ENCODE measurements at regions not wholly inside any gene's neighbourhood (a gene's known extent, or its start where the extent isn't known, plus 50 kb on each side); places are given as distances from the start of the nearest gene placed in this dataset.

- DNase-seq = no peak
These were observed 401.7 kb downstream of the TLL1 start for GRCh38 chr4:166274775-166275174.

DNA sequence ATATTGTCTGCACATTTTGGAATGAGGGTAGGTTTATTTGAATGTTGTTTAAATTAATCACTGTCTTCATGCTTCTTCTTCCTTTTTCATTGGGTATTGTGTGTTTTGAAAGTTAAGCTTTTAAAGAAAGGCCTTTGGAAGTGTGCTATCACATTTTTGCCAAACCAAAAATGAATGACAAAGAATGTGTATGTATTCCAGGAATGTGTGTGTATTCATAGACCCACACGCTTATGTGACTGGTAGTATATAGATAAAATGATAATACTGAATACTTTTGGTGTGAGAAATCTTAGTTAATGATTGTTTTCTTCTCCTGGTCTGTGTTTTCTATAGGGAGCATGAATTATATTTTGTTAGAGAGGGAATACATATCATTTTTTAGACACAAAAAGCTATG lies 404.4 kb downstream of the TLL1 start:
- DNase-seq = no peak

DNA sequence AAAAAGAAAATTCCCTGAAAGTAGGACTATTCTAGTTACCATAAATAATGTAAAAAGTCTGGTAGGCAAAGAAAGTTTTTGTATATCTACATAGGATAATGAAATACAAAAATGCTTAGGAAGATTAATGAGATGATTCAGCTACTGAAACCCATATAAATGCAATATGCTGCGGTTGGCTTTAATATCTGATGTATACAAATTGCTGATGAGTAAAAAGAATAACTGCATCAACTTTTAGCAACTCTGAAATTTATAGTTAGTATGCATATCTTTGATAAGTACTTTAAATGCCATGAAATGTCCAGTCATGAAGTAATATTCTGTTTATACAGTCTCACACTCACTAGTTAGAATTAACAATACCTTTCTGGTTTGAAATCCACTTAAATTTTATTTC lies 404.8 kb downstream of the TLL1 start:
- no peak for DNase-seq

DNA sequence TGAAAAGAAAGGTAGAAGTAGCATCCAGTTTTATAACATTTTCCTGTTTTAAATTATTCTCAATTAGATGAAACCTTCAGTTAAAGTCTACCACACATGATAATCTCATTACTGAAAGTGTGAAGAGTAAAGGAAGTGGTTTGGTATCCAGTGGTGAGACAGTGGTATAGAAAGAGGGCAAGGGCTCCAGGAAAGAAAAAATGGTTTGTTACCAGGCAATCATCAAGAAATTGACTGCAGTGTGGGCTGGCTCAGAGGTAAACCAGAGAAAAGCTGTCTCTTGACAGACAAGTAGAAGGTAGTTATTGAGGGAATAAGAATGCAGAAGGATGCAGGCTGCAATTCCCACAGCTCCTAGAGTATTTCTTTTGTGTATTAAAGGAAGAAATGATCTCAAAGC lies 406.2 kb downstream of the TLL1 start:
- DNase-seq = no peak

- no peak for DNase-seq
These were observed 407.6 kb downstream of the TLL1 start for GRCh38 chr4:166280642-166281041.

DNA sequence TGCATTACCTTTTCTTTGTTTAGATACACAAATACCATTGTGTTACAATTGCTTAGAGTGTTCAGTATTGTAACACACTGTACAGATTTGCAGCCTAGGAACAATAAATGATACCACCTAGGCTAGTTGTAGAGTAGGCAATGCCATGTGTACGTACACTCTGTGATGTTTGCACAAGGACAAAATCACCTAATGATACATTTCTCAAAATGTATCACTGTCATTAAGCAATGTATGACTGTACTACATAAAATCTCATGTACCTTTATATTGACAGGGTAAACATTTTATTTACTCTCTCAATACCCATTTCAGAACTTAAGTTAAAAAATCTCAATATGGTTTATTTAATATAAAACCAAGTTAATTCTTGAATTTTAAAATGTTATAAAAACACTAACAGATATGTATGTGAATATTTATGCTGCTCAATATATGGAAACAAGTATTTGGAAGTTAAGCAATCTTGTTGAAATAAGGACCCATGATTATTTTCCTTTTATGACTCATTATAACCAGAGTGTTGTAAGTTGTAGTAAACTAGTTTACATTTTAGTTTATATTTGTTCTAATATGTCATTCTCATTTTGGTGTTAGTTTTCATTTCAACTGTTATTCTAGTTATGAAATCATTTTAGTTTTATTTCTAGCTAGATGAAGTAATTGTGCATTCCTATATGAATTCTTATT lies 409.2 kb downstream of the TLL1 start:
- no peak for DNase-seq

DNA sequence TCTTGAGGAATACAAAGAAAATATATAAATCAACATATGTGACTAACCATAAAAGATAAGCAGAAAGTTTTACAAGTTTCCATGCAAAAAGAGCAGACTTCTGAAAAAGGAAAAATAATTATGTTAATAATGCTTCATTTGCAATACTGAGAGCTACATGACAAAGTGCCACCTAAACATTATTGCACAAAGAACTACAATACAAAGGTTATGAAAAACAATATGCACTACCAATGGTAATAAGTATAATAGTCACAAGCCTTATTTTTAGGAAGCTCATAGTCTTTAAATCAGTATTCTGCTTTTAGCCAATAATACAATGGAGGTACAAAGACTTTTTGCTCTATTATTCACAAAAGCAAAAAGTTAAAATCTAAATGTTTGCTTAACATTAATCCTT lies 411.2 kb downstream of the TLL1 start:
- DNase-seq = no peak

- no peak for DNase-seq
These were observed 417.4 kb downstream of the TLL1 start for GRCh38 chr4:166290426-166290825.

DNA sequence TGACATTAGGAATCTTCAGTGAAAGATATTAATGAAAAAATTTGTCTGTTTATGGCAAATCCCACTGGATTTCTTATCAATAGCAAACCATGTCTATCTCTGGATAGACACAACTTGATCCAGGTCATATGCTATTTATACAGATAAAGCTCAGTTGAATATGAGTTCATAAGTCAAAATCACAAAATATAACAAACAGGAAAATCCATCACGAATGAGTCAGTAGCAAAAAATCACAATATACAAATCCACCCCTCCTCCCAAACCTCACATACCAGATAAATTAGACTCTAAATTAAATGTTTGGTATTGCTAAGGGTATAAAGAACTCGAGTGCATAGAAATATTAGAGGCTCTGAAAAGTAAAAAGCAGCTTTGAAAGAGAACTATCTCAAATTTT lies 420.5 kb downstream of the TLL1 start:
- DNase-seq = no peak

DNA sequence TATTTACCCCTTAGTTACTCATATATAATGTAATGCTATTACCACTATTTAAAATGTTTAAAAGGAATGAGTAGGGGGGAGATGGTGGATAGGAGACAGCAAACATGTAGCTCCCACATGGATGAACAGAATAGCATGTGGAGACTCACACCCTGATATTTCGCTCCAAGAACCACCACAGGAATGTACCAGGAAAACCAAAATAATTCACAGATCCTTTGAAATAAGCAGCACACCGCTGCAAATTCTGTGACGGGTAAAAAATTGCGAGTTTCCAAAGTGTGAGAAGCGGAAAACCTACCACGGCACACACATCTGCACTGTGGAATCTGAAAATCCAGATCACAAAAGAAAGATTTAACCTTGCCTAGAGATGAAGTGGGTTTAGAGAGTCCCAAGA lies 428.2 kb downstream of the TLL1 start:
- no peak for DNase-seq

GRCh38 chr4:166308647-166309046 lies 435.6 kb downstream of the TLL1 start:
- DNase-seq = no peak

GRCh38 chr4:166309286-166309685 lies 436.2 kb downstream of the TLL1 start:
- no peak for DNase-seq

- no peak for DNase-seq
These were observed 438.1 kb downstream of the TLL1 start for GRCh38 chr4:166311169-166311568.

- no peak for DNase-seq
These were observed 439.1 kb downstream of the TLL1 start for GRCh38 chr4:166312166-166312565.

DNA sequence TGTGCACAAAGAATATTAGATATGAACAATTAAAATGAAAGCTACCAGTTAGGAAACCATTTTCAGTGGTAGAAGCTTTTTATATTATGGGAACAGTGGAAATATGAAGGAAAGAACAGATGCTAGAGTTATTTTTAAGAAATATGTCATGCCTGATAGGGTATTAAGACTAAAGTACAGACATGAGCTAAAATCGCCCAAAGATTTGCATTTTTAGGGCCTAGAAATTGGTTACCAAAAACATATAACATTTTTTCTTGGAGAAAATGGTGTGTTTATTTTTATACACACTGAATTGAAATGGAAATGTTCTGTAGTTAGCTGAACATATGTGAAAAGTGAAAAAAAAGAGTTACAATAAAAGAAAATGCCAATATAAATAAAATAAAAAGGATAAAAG lies 441.9 kb downstream of the TLL1 start:
- DNase-seq = no peak

GRCh38 chr4:166315721-166316467 lies 442.9 kb downstream of the TLL1 start:
- DNase-seq = no peak

GRCh38 chr4:166318810-166319525 lies 445.9 kb downstream of the TLL1 start:
- DNase-seq = no peak

- DNase-seq = no peak
These were observed 450.2 kb downstream of the TLL1 start for GRCh38 chr4:166323250-166323649.

DNA sequence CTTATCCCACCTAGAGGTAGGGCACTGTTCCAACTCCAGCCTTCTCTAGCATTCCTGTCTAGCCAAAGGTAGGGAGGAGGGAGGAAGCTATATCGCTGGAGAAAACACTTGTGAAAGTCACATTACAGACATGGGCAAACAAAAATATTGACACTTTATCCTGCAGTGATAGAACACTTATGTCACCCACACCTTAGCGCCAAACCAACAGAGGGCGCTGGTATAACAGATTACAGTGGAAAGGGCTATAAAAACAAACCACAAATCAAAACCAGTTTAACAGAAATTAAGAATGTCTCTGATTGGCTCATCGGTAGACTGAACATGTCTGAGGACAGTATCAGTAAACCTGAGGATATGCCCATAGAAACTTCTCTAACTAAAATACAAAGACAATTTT lies 451.3 kb downstream of the TLL1 start:
- peak; percentile 1 for DNase-seq

- DNase-seq = no peak
These were observed 462.4 kb downstream of the TLL1 start for GRCh38 chr4:166335256-166335938.

- DNase-seq = no peak
These were observed 469.0 kb downstream of the TLL1 start for GRCh38 chr4:166341992-166342391.

- no peak for DNase-seq
These were observed 490.2 kb downstream of the TLL1 start for GRCh38 chr4:166363198-166363597.

DNA sequence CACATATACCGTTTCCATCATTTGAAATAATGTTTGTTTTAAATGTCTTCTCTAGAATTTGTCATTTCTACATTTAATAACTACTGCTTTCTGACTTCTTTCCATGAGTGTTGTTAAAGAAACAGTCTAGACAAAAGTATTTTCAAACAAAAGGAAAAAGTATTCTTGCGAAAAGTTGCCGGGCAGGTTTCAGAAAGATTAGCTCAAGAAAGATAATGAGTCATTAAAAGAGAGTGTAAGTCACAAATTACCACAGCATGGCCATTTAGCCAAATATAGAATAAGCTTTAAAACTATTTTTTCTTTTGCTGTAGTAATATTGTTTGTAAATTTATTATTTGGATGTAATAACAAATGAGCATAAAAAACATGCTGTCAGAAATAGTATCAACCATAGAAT lies 493.0 kb downstream of the TLL1 start:
- no peak for DNase-seq

GRCh38 chr4:166377578-166377977 lies 504.5 kb downstream of the TLL1 start:
- no peak for DNase-seq

Measured in suppressor macrophage treated with lipopolysaccharide for 4 hours (primary cell).